ENCODE measurements at regions not wholly inside any gene's neighbourhood (a gene's known extent, or its start where the extent isn't known, plus 50 kb on each side); places are given as distances from the start of the nearest gene placed in this dataset.

- TF ChIP-seq RFX5 (IDR thresholded peaks at IDR 0.05; ENCODE audit: low read length) (no peak), EP300 (IDR thresholded peaks at IDR 0.05; ENCODE audit: borderline replicate concordance in 1 of 2, low read depth in 1 of 2, low read length in 1 of 2) (no peak)
- no peak for DNase-seq
- no peaks in the 10 kb centered on the region for H3K9me3 ChIP-seq
- ChIA-PET CTCF (no interaction called here), POLR2A (no interaction called here)
- H3K9me2 ChIP-seq = no peaks in the 10 kb centered on the region
- H3K4me1 ChIP-seq (ENCODE audit: control insufficient read depth in 1 of 2, insufficient read depth in 2 of 2, low read depth in 1 of 2, low read length in 1 of 2) = no peaks in the 10 kb centered on the region
- H3K27ac ChIP-seq (ENCODE audit: low read depth in 2 of 2, low read length in 1 of 2) = no peak overlapping the region
- H4K20me1 ChIP-seq (ENCODE audit: insufficient read depth) = no peaks in the 10 kb centered on the region
- WGBS (ENCODE audit: low lambda C conversion rate) = 26% methylated on average over 6 of the region's 6 CpGs
- H3K27me3 ChIP-seq (ENCODE audit: insufficient read depth) = no peaks in the 10 kb centered on the region
- H2AFZ ChIP-seq (ENCODE audit: low read depth) = no peak overlapping the region
- no peak overlapping the region for H3K9ac ChIP-seq
- H3F3A ChIP-seq (replicated peaks; ENCODE audit: insufficient read depth) = no peaks in the 10 kb centered on the region
- no peaks in the 10 kb centered on the region for H3K79me2 ChIP-seq (ENCODE audit: insufficient read depth)
- H3K36me3 ChIP-seq (replicated peaks in 1 of 2; ENCODE audit: control insufficient read depth in 1 of 2, insufficient read depth in 2 of 2, low read length in 1 of 2) = no peaks in the 10 kb centered on the region
- H3K4me3 ChIP-seq (ENCODE audit: low read depth in 2 of 2, low read length in 1 of 2) = no peak overlapping the region
- H3K4me2 ChIP-seq = no peak overlapping the region
Measured at GRCh38 chr13:76129305-76130000, 493.3 kb downstream of the LMO7 start.

GRCh38 chr13:76127922-76128321 is 491.8 kb downstream of the LMO7 start:
- Histone ChIP-seq H3K9me2 (no peaks in the 10 kb centered on the region), H3K4me2 (no peak overlapping the region), H3K9me3 (no peaks in the 10 kb centered on the region), H3F3A (replicated peaks; ENCODE audit: insufficient read depth) (no peaks in the 10 kb centered on the region), H3K36me3 (replicated peaks in 1 of 2; ENCODE audit: control insufficient read depth in 1 of 2, insufficient read depth in 2 of 2, low read length in 1 of 2) (no peaks in the 10 kb centered on the region), H2AFZ (ENCODE audit: low read depth) (no peak overlapping the region), H3K4me3 (ENCODE audit: low read depth in 2 of 2, low read length in 1 of 2) (no peak overlapping the region), H3K27me3 (ENCODE audit: insufficient read depth) (no peaks in the 10 kb centered on the region), H3K27ac (ENCODE audit: low read depth in 2 of 2, low read length in 1 of 2) (no peak overlapping the region), H4K20me1 (ENCODE audit: insufficient read depth) (no peaks in the 10 kb centered on the region), H3K9ac (no peak overlapping the region), H3K4me1 (ENCODE audit: control insufficient read depth in 1 of 2, insufficient read depth in 2 of 2, low read depth in 1 of 2, low read length in 1 of 2) (no peaks in the 10 kb centered on the region), H3K79me2 (ENCODE audit: insufficient read depth) (no peaks in the 10 kb centered on the region)
- no peak for TF ChIP-seq FOXM1 (IDR thresholded peaks at IDR 0.05; ENCODE audit: low read depth)
- TF ChIP-seq RFX5 (IDR thresholded peaks at IDR 0.05; ENCODE audit: low read length) = no peak
- TF ChIP-seq SIN3A (IDR thresholded peaks at IDR 0.05; ENCODE audit: borderline replicate concordance, low read depth, low read length) = no peak
- TF ChIP-seq TCF12 (IDR thresholded peaks at IDR 0.05) = no peak
- ChIA-PET CTCF (no interaction called here), POLR2A (no interaction called here)
- no peak for DNase-seq

GRCh38 chr13:76123548-76123947 is 487.4 kb downstream of the LMO7 start:
- Histone ChIP-seq H3K27me3 (ENCODE audit: insufficient read depth) (no peaks in the 10 kb centered on the region), H3F3A (replicated peaks; ENCODE audit: insufficient read depth) (no peaks in the 10 kb centered on the region), H3K79me2 (ENCODE audit: insufficient read depth) (no peaks in the 10 kb centered on the region), H3K9me3 (no peaks in the 10 kb centered on the region), H3K4me3 (ENCODE audit: low read depth in 2 of 2, low read length in 1 of 2) (no peak overlapping the region), H2AFZ (ENCODE audit: low read depth) (no peak overlapping the region), H3K27ac (ENCODE audit: low read depth in 2 of 2, low read length in 1 of 2) (no peak overlapping the region), H4K20me1 (ENCODE audit: insufficient read depth) (no peaks in the 10 kb centered on the region), H3K9ac (no peak overlapping the region), H3K4me1 (ENCODE audit: control insufficient read depth in 1 of 2, insufficient read depth in 2 of 2, low read depth in 1 of 2, low read length in 1 of 2) (no peaks in the 10 kb centered on the region), H3K9me2 (no peaks in the 10 kb centered on the region), H3K36me3 (replicated peaks in 1 of 2; ENCODE audit: control insufficient read depth in 1 of 2, insufficient read depth in 2 of 2, low read length in 1 of 2) (no peaks in the 10 kb centered on the region), H3K4me2 (no peak overlapping the region)
- DNase-seq = no peak
- TF ChIP-seq RAD21 (IDR thresholded peaks at IDR 0.05; ENCODE audit: low read length) (no peak), TCF12 (IDR thresholded peaks at IDR 0.05) (no peak), RXRA (IDR thresholded peaks at IDR 0.05; ENCODE audit: borderline replicate concordance, low read depth) (no peak), JUND (IDR thresholded peaks at IDR 0.05) (no peak), RCOR1 (IDR thresholded peaks at IDR 0.05; ENCODE audit: low read length) (no peak), GATA2 (CRISPR knock-in tag; IDR thresholded peaks at IDR 0.05) (no peak), USF1 (IDR thresholded peaks at IDR 0.05; ENCODE audit: borderline replicate concordance, low read depth) (no peak), USF2 (IDR thresholded peaks at IDR 0.05; ENCODE audit: borderline replicate concordance, low read depth, low read length) (no peak), SIN3A (IDR thresholded peaks at IDR 0.05; ENCODE audit: borderline replicate concordance, low read depth, low read length) (no peak)
- ChIA-PET CTCF (no interaction called here), POLR2A (no interaction called here)
